GM18870 (cell line): ENCODE measurements at regions not wholly inside any gene's neighbourhood (a gene's known extent, or its start where the extent isn't known, plus 50 kb on each side); places are given as distances from the start of the nearest gene placed in this dataset.

Experiments
- ATAC-seq: cut with Tn5 transposase; IDR thresholded peaks from one replicate; pipeline ENCODE4 v1.9.1; 2021; ENCODE audit warnings: moderate library complexity; ENCODE audit not compliant: unreplicated experiment

GRCh38 chr20:11783102-11783850 lies 134.4 kb upstream of the BTBD3 start:
- no peak for ATAC-seq

GRCh38 chr20:11785885-11786507 lies 131.7 kb upstream of the BTBD3 start:
- ATAC-seq: no peak

GRCh38 chr20:11790046-11790445 lies 127.6 kb upstream of the BTBD3 start:
- no peak for ATAC-seq

DNA sequence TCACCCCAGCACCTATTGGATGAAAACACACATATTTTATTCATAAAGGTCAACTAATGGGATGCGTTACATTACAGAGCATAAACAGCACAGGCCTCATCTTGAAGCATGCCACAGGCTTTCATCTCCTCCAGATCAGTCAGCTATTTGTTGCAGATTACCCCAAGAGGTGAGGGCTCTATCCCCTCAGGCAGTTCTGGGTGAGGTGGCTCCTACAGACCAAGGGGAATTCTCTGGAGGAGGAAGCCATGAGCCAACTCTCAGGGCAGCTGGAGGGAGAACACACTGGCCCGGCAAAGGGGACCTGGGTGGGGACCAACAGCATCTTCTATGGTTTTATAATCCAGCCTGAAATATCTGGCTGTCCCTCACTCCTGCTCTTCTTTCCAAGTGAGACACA lies 126.4 kb upstream of the BTBD3 start:
- ATAC-seq: no peak

GRCh38 chr20:11791835-11792567 lies 125.7 kb upstream of the BTBD3 start:
- ATAC-seq: no peak

DNA sequence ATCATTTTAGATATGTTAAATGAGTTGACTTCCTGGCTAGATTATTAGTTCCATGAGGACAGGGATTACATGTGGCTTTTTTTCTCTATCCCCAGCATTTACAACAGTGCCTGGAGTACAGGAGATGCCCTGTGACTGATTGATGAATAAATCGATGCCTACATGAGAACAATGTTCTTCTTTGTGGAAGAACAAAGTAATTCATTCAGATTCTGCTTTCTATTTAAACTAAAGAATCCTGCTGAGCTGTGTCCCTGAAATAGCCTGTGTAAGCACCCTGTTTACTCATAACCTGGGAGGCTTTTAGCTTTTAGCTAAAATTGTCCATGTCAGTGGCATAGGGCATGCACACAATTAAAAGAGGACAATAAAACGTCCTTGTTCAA lies 125.1 kb upstream of the BTBD3 start:
- ATAC-seq: no peak

DNA sequence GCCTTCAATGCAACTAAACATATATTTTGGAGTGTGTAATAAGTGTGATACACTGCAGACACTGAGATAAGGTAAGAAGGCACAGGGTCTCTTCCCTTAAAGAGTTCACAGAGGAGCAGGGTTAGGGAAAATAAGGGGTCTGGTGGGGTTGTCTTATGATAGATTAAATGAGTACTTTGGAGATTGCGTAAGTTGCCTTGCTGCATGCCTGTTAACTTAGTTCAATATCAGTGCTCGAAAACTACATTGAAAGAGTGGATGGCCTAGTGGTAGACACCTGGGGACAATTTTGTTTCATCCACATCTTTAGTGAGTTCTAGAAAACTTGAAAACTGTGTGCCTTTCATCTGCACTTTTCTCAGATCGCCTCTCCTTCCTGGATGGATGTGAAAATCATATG lies 123.2 kb upstream of the BTBD3 start:
- no peak for ATAC-seq

- ATAC-seq: no peak
These were observed 122.5 kb upstream of the BTBD3 start for GRCh38 chr20:11795071-11795615.

DNA sequence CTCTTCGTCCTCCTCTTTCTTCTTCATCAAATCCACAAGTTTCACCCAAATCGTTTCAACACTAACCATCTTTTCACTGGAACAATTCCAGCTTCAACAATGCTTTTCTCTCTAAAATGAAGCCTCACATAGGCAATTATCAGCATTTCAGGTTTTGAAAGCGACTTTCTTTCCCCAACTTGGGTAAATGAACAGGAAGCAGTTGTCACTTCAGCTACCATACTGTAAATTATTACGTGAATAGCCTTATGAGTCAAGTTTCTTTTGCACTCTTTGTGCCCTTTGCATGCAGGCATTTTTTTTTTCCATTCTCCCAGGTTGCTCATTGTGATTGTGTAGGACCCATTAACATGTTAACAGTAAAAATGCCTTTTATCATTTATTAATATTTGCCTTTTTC lies 121.7 kb upstream of the BTBD3 start:
- no peak for ATAC-seq

GRCh38 chr20:11797156-11797555 lies 120.5 kb upstream of the BTBD3 start:
- no peak for ATAC-seq

DNA sequence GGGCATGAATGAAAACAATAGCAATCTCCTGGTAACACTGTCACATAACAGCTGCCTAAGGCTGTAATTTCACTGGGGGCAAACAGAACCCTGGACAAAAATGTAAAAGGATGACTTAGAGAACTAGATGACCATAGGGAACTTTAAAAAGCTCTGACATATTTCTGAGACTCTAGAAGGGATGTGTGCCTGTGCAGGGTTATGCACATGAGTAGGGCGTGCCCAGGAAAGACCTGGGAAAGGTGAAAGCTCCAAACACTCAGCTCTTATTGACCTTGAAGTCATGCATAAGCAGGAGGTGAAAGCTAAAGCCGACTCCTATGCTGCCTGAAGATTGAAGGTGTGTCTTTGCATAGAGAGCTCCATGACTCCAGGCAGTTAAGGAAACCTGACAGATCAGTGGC lies 118.4 kb upstream of the BTBD3 start:
- ATAC-seq: no peak

- no peak for ATAC-seq
These were observed 110.3 kb upstream of the BTBD3 start for GRCh38 chr20:11807054-11808048.

DNA sequence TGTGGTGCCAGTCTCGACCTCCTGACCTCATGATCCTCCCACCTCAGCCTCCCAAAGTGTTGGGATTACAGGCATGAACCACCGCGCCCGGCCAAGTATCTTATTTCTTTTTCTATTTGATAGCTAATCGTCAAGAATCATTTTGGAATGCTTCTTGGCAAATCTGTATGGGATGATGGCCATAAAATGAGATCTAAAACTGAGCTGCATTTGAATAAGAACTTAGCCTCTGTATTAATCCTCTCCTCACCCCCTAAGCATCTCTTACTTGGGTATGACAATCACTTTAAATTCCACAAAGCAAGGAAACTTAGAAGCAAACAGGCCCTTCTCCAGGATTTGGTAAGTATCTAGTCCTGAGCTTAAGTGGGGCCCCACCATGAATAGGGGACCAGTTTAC lies 108.9 kb upstream of the BTBD3 start:
- ATAC-seq: no peak

- no peak for ATAC-seq
These were observed 107.2 kb upstream of the BTBD3 start for GRCh38 chr20:11810311-11811083.

- ATAC-seq: no peak
These were observed 104.4 kb upstream of the BTBD3 start for GRCh38 chr20:11813106-11813890.

- ATAC-seq: no peak
These were observed 103.4 kb upstream of the BTBD3 start for GRCh38 chr20:11814267-11814666.

GRCh38 chr20:11820838-11821237 lies 96.9 kb upstream of the BTBD3 start:
- no peak for ATAC-seq

DNA sequence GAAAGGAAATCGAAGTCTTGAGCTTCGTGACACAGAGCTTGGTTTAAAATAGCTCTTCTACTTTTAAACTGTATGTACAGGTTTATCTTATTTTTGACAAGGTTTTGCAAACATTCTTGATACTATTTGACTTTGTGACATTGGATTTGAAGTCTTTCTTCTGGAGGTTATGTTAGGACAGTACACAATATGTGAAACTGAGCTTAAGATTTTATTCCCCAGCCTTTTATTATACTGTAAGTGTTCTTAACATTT lies 95.2 kb upstream of the BTBD3 start:
- no peak for ATAC-seq

GRCh38 chr20:11826334-11826733 lies 91.4 kb upstream of the BTBD3 start:
- no peak for ATAC-seq
